Adrenal gland (tissue), 5 donors: ENCODE measurements at regions not wholly inside any gene's neighbourhood (a gene's known extent, or its start where the extent isn't known, plus 50 kb on each side); places are given as distances from the start of the nearest gene placed in this dataset.

Experiments
- POLR2A ChIP-seq, 2 donors: fragments of 450-650 bp; IDR thresholded peaks; one replicate each; pipeline ENCODE4 v1.6.1; 2017; ENCODE audit warnings: antibody characterized with exemption in 2 of 2, mild to moderate bottlenecking in 2 of 2, moderate library complexity in 1 of 2
- TF ChIP-seq, protein P1 (sequence below), 6 experiments: fragments of 450-650 bp in 4 of 6; fragments of 200-600 bp in 2 of 6; sonication (generic) in 1 of 6; IDR thresholded peaks; 1 replicate in 5 of 6; 2 replicates in 1 of 6; pipeline versions ENCODE4 v1.5.1 to v1.8.0; 2016 to 2021; ENCODE audit warnings: antibody characterized with exemption in 6 of 6, mild to moderate bottlenecking in 2 of 6, moderate library complexity in 1 of 6
- donor health status: DM: no; HTN: no; CAD: no.

GRCh38 chr6:14267885-14268660, 150.5 kb downstream of the CD83 start:
- TF ChIP-seq POLR2A (IDR thresholded peaks at IDR 0.05): no peak
- TF ChIP-seq, protein P1, sequence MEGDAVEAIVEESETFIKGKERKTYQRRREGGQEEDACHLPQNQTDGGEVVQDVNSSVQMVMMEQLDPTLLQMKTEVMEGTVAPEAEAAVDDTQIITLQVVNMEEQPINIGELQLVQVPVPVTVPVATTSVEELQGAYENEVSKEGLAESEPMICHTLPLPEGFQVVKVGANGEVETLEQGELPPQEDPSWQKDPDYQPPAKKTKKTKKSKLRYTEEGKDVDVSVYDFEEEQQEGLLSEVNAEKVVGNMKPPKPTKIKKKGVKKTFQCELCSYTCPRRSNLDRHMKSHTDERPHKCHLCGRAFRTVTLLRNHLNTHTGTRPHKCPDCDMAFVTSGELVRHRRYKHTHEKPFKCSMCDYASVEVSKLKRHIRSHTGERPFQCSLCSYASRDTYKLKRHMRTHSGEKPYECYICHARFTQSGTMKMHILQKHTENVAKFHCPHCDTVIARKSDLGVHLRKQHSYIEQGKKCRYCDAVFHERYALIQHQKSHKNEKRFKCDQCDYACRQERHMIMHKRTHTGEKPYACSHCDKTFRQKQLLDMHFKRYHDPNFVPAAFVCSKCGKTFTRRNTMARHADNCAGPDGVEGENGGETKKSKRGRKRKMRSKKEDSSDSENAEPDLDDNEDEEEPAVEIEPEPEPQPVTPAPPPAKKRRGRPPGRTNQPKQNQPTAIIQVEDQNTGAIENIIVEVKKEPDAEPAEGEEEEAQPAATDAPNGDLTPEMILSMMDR (IDR thresholded peaks at IDR 0.05): no peak
